HG03439 (cell line): ENCODE measurements at regions not wholly inside any gene's neighbourhood (a gene's known extent, or its start where the extent isn't known, plus 50 kb on each side); places are given as distances from the start of the nearest gene placed in this dataset.

Source experiments
- ATAC-seq: cut with Tn5 transposase; IDR thresholded peaks from one replicate; pipeline ENCODE4 v1.9.1; 2021; ENCODE audit warnings: mild to moderate bottlenecking, moderate library complexity; ENCODE audit not compliant: unreplicated experiment

DNA sequence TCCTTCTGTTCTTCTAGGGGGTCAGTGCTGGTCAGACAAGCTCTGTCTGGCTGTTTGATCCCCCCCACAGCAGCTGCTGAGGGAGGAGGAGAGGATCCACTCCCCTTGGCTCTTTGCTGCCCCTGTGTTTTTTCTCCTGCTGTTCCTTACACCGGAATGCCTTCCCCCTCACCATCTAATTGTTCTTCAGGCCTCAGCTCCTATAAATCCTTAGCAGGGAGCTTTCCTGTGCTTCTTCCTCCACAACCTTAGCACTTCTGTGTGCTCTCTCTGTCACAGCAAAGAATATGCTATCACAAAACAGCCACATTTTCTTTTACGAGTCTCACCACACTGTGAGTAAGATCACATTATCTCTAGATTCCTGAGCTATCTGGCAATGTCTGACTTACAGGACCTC is 196.6 kb downstream of the OTOR start:
- no peak for ATAC-seq

DNA sequence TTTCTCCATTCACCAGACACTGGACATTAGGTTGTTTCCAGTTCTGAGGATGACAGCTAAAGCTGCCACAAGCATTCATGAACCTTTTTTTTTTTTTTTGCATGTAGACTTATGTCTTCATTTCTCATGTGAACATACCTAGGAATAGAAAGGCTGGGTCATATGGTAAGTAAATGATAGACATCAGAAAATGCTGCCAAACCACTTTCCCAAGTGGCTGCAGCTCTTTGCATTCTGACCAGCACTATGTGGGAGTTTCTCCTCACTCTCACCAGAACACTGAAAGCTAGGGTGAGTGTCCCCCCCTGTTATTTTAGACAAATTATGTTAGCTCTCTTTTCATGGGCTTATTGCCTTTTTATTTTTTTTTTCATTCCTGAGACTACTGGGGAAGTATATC is 197.5 kb downstream of the OTOR start:
- no peak for ATAC-seq

DNA sequence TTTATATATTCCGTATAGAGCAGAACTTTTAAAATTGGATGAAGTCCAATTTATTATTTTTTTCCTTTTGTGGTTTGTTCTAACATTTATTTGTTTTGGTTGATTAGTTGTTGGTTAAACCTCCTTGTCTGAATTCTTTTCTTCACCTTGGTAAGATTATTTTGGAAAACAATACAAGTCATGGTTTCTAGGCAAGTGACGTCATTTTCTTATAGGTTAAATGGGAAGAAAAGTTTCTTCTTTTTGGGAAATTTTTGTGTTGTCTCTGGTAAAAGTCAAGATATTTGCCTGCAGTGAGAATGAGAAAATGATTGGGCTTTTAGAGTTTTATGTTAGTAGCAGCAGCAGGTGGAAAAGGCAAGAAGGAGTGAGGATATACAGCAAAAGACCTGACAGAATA is 197.9 kb downstream of the OTOR start:
- no peak for ATAC-seq

DNA sequence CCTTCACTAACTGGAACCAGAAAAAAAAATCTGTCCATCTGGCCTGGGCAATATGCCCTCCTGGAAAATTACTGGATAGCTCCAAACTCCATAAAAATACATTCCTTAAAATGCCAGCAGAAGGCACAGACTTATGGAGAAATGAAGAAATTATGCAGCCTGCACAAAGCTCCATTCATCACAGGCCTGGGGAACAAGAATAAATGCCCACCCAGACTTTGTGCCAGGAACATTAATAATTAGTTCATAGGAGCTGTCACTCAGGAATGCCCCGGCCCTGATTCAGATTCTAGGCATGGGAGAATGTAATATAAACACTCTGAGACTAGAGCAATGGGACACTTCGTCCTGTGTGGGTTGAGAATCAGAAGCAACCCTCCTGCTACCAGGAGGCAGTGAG is 199.3 kb downstream of the OTOR start:
- ATAC-seq, result no peak

DNA sequence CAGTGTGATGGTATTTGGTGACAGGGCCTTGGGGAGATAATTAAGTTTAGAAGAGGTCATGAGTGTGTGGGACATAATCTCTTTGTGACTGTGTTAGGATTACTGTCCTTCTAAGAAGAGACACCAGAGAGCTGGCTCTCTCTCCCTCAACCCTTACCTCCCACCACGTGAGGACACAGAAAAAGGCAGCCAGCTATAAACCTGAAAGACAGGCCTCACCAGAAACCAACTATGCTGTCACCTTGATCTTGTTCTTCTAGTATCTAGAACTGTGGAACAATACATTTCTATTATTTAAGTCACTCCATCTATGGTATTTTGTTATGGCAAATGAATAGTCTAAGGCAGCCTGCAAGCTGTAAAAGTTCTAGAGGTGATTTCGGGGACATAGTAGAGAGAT is 203.7 kb downstream of the OTOR start:
- no peak for ATAC-seq

DNA sequence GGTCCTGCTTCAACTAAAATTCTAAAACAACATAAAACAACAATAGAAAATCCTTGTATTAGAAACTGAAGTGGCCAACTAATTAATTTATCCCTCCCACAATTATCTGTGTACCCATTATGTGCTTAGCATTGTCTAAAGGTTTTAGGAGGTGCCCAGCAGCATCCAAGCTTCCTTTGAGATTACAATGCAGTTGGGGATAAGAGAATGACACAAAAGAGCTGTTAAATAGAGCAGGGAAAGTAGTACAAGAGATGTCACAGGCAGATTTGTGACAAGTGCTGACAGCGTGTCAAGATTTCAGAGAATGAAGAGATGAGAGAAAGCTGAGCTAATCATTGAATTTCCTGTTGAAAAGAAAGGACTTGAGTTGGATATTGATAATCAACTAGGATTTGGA is 204.8 kb downstream of the OTOR start:
- ATAC-seq, result no peak

DNA sequence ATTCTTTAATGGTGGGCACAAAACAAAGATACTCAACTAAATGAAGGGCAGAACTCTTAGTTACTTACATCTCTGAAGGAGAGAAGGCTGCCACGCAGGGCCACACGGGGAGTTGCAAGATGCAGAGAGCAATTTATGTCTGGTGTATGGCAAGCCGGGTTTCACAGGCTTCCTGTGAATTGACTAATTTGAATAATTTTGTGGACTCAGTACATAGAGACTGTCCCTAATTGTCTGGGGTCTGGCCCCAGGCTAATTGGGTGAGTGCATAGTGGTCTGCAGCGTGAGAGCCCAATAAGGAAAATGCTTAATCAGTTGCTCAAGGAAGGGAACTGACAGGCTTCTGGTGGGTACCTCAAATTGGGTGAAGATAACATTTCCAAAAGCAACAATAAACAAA is 205.7 kb downstream of the OTOR start:
- no peak for ATAC-seq

DNA sequence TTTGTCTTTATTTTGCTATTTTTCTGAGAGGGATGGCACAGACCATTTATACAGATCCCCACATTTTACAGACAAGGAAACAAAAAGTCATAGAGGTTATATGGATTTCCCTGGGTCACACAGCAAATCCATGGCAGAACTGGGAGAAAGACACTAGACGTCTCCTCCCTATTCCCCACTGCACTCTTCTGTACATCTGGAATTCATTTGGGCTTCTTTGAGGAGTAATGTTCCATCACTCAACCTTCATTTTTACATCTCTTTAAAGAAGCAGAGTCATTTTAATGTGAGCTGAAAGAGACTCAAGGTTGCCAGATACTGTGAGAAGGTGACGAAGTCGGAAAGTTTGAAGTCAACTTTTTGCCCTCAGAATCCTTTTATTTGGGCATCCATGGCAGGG is 207.3 kb downstream of the OTOR start:
- no peak for ATAC-seq

DNA sequence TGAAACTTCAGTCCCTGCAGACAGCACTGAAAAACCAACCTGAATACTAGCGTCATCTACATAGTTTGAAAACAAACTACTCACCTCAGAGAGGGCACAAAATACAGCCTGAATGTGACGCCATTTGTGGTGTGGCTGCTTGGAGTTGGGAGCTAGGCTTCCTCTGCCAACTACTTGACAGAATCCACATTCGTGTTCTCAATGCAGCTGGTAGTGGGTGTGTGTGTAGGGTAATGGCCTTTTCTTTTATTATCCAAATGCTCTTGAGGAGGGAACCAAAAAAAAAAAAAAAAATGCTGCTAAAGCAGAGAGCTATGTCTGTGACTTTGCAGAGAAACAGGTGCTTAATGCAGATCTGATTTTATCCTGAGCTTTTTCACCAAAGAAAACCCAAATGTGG is 207.8 kb downstream of the OTOR start:
- ATAC-seq, result no peak

DNA sequence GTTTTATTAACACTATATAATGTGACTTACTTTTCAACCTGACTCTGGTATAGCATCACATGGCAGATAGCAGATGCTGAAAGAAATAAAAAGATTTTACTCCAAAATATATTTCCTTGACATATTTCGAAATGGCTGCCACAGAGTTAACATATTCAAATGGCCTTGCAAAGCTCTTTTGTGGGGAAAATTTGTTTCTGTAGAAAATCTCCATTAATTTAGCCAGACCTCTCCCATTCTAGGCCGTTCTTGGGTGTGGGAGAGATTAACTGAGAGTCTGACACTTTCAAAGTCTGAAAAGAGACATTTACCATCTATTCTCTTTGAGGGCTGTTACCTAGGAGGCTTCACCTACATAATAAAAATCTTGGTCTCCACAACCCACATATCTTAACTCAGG is 217.2 kb downstream of the OTOR start:
- no peak for ATAC-seq

DNA sequence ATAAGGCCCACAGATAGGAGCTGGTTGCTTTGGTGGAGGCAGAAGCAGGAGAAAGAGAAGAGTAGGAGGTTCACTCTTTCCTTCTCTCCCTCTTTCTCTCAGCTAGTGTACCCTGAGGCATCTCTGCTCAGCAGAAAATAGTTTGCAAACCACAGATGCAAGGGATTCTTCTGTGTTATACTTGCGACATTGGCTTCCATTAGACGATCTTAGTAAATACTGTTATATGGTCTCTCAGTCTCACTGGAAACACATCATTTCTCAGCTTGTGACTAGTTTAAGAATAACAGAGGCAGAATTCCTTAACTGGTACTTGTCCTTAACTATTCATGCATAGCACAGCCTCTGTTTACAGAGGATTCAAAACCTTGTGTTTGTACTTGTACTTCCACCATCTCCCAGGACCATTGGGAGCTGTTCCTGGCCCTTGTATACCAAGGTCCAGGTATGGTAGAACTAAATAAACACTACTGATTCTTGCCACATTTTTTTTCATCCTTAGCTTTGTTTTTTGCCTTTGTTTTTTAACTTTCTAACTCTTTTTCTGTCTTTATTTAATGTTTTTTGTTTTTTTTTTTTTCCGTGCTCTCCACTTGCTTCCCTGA is 218.2 kb downstream of the OTOR start:
- ATAC-seq, result no peak

DNA sequence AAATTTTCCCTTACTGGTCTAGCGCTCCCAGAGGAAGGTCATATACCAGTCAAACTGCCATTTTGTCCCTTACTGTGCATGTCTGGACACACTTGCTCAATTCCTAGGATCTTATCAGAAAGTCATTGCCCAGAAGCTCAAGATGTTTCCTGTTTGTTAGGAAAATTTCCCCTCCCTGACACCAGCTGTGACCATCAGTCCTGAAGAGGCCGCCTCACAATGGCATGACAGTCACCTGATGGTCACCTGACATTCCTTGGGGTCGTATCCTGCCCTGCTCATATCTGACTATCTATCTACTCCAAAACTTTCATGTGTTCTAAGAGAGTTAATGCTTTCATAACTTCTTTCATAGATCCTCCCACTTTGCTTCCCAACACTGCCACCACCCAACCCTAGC is 219.9 kb downstream of the OTOR start:
- no peak for ATAC-seq

DNA sequence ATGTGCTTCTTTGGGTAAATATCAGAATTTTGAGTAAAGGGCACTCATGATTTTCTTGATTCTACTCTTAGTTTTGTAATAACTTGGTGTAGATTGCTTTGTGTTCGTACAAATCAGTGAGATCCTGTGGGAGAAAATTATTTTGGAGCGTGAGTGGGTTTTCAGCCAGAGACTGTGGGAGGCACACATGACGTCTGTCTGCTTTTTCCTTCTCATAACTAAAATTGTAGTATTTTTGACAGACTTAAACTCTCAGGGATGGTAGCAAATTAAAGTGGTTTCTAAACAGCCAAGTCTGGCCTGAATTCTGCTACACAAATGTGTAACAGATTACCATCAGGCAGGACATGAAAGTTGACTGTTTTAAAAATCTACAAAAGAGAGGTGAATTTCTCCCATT is 222.6 kb downstream of the OTOR start:
- ATAC-seq, result no peak

DNA sequence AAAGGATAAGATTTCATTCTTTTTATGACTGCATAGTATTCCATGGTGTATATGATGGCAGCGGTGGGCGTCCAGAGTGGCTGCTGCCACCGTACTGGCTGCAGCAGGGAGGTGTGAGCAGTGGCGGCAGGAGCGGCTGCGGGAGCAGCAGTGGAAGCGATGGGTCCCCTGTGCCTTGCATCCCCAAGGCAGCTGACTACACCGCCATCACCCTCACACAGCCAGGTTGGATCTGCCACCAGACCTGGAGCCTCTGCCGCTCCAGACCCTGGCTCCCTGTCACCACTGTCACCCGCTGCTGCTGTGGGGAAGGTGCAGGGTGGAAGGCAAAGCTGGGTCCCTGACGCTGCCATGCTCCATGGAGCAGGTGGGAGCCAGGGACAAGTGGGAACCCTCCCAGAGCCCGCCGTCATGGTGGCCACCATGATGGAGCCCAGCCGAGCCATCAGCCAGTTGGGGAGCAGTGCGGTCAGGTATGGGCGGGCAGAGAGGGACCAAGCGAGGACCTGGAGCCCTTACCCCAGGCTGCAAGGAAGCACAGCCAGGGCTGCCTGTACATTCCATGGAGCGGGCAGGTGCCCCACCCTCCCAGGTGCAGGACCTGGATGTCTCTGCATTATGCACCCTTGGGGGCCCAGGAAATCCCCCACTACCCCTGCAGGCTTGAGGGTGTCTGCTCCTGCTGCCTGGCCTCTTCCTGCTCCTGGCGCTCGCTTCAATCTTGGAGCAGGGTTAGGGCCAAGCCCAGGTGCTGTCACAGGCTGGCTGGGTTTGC is 226.1 kb downstream of the OTOR start:
- ATAC-seq, result no peak

DNA sequence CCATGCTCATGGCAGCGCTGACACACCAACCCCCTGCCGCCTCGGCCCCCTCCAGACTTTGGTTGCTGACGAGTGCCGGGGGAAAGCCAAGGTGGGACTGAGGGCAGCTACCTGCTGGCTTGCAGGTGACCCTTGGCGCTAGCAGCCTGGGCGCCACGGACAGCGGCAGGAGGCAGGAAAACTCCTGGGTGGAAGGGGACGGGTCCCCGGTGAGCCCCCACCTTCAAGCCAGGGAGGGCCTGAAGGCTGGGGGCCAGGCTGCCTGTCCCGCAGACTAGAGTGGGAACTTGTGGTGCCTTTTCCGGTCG is 226.7 kb downstream of the OTOR start:
- ATAC-seq, result no peak

DNA sequence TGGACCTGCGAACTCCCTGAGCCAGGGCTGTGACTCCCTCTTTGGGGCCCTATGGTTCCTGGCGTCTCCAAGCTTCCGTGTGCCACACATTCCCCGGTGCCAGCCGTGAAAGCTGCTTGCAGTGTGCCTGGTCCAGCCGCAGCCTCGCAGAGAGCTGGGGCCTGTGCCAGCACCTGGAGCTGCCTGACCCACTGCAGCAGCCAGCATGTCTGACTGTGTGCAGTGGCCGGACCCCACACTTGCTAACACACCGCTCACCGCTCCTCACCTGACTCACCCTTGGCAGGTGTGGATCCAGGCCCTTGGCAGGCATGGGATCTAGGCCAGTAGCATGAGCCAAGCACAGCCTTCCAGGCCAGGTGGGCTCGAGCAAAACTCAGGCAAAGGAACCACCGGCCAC is 227.5 kb downstream of the OTOR start:
- no peak for ATAC-seq

DNA sequence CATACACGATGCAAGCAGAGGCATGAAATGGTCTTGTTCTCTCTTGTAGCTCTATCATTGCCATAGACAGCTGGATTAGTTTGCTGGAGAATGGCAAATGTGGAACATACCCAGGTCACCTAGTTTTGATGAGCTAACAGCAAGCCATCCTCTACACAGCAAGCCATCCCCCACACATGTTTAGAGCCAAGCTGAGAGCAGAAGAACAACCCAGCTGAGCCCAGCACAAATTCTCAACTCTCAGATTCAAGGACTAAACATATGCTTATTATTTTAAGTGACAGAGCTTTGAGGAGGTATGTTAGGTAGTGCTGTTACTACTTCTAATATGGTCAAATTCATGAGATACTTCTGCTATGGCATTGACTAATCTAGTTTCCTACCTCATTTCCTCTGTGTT is 230.3 kb downstream of the OTOR start:
- no peak for ATAC-seq

DNA sequence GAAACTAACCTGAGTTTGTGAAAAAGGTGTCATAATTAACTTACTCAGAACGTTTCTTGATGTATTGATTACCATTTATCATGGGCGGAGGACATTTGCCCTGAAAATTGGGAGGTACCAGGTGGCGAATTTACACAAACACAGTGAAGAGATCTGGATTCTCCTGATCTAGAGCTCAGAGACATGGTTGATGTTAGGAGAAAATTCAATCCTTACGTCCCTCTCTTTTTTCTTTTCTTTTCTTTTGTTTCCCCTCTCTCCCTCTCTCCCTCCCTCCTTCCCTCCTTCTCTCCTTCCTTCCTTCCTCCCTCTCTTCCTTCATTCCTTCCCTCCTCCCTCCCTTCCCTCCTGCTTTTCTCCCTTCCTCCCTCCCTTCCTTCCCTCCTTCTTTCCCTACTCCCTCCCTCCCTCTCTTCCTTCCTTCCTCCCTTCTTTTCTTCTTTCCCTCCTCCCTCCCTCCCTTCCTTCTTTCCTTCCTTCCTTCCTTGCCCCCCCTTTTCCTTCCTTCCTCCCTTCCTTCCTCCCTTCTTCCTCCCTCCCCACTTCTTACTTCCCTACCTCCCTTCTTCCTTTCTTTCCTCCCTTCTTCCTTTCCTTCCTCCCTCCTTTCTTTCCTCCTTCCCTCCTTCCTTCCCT is 234.1 kb downstream of the OTOR start:
- no peak for ATAC-seq

DNA sequence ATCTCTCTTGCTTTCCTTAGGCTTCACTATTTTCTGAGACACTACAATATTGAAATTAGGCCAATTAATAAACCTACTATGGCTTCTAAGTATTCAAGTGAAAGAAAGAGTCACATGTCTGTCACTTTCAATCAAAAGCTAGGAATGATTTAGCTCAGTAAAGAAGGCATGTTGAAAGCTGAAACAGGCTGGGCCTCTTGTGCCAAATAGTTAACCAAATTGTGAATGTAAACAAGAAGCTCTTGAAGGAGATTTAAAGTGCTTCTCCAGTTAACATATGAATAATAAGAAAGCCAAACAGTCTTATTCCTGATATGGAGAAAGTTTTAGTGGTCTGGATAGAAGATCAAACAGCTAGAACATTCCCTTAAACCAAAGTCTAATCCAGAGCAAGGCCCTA is 236.3 kb downstream of the OTOR start:
- ATAC-seq, result no peak

DNA sequence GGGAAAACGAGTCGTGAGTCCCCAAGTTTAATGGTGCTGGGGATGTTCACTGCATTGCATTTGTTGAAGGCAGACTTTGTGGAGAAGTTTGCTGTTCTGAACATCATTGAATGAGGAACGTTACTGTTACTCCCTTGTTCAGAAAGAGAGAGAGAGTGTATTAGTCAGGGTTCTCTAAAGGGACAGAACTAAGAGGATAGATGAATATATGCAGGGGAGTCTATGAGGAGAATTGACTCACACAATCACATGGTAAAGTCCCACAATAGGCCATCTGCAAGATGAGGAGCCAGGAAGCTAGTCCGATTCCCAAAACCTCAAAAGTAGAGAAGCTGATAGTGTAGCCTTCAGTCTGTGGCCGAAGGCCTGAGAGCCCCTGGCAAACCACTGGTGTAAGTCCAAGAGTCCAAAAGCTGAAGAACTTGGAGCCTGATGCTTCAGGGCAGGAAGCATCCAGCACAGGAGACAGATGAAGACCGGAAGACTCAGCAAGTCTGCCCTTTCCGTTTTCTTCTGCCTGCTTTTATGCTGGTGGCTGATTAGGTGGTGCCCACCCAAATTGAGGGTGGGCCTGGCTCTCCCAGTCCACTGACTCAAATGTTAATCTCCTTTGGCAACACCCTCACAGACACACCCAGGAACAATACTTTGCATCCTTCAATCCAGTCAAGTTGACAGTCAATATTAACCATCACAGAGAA is 223.5 kb upstream of the PCSK2 start:
- no peak for ATAC-seq

DNA sequence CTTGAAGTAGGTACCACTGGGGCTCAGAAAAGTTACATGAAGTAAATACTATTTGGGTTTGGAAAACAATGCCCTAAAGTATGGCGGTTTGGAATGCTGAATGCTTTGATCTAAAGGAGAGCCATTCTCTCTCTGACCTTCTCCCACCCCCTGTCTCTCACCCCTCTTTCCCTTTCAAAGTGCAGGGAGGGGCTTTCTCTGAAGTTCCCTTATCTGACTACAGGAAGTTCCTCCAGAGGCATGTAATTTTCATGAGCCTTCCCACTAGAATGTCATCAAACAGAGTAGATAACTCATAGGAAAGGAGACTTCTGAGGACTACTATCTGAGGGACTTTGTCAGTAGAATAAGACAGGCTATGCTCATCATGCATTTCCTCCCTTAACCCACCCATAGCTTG is 216.7 kb upstream of the PCSK2 start:
- ATAC-seq, result no peak
